ENCODE measurements at regions not wholly inside any gene's neighbourhood (a gene's known extent, or its start where the extent isn't known, plus 50 kb on each side); places are given as distances from the start of the nearest gene placed in this dataset.

- TF ChIP-seq, protein P1, sequence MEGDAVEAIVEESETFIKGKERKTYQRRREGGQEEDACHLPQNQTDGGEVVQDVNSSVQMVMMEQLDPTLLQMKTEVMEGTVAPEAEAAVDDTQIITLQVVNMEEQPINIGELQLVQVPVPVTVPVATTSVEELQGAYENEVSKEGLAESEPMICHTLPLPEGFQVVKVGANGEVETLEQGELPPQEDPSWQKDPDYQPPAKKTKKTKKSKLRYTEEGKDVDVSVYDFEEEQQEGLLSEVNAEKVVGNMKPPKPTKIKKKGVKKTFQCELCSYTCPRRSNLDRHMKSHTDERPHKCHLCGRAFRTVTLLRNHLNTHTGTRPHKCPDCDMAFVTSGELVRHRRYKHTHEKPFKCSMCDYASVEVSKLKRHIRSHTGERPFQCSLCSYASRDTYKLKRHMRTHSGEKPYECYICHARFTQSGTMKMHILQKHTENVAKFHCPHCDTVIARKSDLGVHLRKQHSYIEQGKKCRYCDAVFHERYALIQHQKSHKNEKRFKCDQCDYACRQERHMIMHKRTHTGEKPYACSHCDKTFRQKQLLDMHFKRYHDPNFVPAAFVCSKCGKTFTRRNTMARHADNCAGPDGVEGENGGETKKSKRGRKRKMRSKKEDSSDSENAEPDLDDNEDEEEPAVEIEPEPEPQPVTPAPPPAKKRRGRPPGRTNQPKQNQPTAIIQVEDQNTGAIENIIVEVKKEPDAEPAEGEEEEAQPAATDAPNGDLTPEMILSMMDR (IDR thresholded peaks at IDR 0.05 in 8 of 11, conservative IDR thresholded peaks at IDR 0.05 in 3 of 11): no peak
- TF ChIP-seq POLR2A (IDR thresholded peaks at IDR 0.05) (no peak), POLR2AphosphoS5 (IDR thresholded peaks at IDR 0.05) (no peak)
Observed at GRCh38 chr18:45352874-45353273, 262.4 kb upstream of the SLC14A2 start.
